ENCODE measurements at regions not wholly inside any gene's neighbourhood (a gene's known extent, or its start where the extent isn't known, plus 50 kb on each side); places are given as distances from the start of the nearest gene placed in this dataset.
"Not testable (repeated sequence)": the region's sequence is repeated elsewhere in the genome, so short reads cannot be mapped to it uniquely, and the experiment has no call there.

DNA sequence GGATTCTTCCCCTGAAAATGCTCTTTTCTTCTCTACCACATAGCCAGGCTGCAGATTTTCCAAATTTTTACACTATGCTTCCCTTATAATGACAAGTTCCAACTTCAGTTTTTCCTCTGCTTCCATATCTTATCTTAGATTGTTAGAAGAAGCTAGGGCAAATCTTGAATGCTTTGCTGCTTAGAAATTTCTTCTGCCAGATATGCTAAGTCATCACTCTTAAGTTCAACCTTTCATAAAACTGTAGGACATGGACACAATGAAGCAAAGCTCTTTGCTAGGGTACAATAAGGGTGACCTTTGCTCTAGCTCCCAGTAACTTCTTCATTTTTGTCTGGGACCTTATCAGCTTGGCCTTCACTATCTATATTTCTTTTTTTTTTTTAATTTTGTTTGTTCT lies 88.7 kb downstream of the NXNL2 start:
- no peak overlapping the region for H3K27ac ChIP-seq
- no peak for ATAC-seq
- no peaks in the 10 kb centered on the region for H3K9me3 ChIP-seq
- DNase-seq: no peak
- no peak overlapping the region for H3K4me3 ChIP-seq
- no peaks in the 10 kb centered on the region for H3K4me1 ChIP-seq
- H3K36me3 ChIP-seq (replicated peaks in 1 of 2; ENCODE audit: insufficient read depth in 1 of 2, low read depth in 2 of 2): no peaks in the 10 kb centered on the region
- H3K27me3 ChIP-seq: no peaks in the 10 kb centered on the region
- TF ChIP-seq, protein P1, sequence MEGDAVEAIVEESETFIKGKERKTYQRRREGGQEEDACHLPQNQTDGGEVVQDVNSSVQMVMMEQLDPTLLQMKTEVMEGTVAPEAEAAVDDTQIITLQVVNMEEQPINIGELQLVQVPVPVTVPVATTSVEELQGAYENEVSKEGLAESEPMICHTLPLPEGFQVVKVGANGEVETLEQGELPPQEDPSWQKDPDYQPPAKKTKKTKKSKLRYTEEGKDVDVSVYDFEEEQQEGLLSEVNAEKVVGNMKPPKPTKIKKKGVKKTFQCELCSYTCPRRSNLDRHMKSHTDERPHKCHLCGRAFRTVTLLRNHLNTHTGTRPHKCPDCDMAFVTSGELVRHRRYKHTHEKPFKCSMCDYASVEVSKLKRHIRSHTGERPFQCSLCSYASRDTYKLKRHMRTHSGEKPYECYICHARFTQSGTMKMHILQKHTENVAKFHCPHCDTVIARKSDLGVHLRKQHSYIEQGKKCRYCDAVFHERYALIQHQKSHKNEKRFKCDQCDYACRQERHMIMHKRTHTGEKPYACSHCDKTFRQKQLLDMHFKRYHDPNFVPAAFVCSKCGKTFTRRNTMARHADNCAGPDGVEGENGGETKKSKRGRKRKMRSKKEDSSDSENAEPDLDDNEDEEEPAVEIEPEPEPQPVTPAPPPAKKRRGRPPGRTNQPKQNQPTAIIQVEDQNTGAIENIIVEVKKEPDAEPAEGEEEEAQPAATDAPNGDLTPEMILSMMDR (IDR thresholded peaks at IDR 0.05): no peak
- no peak for TF ChIP-seq POLR2A (IDR thresholded peaks at IDR 0.05)
- intact Hi-C loops (cut with DNase I): no loop called here

DNA sequence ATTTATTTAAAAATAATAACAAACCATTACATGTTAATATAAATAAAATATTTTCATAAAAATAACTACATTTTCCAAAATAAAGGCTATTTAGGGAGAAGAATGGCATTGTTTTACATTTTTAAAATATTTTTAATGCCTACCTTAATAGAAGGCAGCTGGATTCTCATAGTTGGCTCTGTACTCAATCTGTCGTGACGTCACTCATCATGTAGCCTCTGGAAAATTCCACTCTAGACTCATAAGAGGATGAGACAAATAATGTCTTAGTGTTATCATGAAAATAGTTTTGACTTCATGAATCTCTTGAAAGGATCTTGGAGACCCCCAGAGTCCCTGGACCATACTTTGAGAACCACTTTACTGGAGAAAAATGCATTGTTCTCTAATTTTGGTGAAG lies 93.1 kb downstream of the NXNL2 start:
- ATAC-seq: no peak
- no peaks in the 10 kb centered on the region for H3K36me3 ChIP-seq (replicated peaks in 1 of 2; ENCODE audit: insufficient read depth in 1 of 2, low read depth in 2 of 2)
- H3K27ac ChIP-seq: no peak overlapping the region
- H3K4me3 ChIP-seq: no peak overlapping the region
- TF ChIP-seq, protein P1 (IDR thresholded peaks at IDR 0.05): no peak
- TF ChIP-seq POLR2A (IDR thresholded peaks at IDR 0.05): no peak
- 89 to 93% methylated on average over 2 of the region's 2 CpGs for WGBS, 2 donors
- H3K9me3 ChIP-seq: no peaks in the 10 kb centered on the region
- H3K4me1 ChIP-seq: no peaks in the 10 kb centered on the region
- intact Hi-C loops (cut with DNase I): no loop called here
- DNase-seq: no peak
- H3K27me3 ChIP-seq: no peaks in the 10 kb centered on the region

DNA sequence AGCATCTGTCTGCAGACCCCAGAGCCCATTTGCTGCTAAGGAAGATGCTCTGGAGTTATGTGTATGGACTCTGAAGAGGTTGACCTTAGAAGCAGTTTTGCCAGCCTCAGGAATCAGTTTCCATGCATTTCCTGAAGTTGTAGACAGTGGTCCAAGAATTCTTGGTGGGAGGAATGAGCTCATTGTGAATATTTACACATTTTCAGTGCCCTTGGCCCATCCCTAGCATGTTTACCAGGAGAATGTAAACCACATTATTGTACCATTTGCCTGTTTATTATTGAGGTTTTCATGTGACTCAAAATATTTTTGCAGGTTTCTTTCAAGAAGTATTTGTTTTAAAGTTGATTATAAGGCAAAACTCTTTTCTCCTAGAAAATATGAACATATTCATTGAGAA lies 93.8 kb downstream of the NXNL2 start:
- Histone ChIP-seq H3K27me3 (no peaks in the 10 kb centered on the region), H3K9me3 (no peaks in the 10 kb centered on the region), H3K27ac (no peak overlapping the region), H3K4me1 (no peaks in the 10 kb centered on the region), H3K4me3 (no peak overlapping the region), H3K36me3 (replicated peaks in 1 of 2; ENCODE audit: insufficient read depth in 1 of 2, low read depth in 2 of 2) (no peaks in the 10 kb centered on the region)
- TF ChIP-seq, protein P1 (IDR thresholded peaks at IDR 0.05): no peak
- TF ChIP-seq POLR2A (IDR thresholded peaks at IDR 0.05): no peak
- intact Hi-C loops (cut with DNase I): no loop called here
- ATAC-seq (no peak), DNase-seq (no peak)

DNA sequence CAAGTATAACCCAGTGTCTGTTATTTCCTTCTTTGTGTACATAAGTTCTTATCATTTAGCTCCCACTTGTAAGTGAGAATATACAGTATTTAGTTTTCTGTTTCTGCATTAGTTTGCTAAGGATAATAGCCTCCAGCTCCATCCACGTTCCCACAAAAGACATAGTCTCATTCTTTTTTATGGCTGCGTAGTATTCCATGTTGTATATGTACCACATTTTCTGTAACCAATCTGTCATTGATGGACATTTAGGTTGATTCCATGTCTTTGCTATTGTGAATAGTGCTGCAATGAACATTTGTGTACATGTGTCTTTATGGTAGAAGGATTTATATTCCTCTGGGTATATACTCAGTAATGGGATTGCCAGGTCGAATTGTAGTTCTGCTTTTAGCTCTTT lies 95.6 kb downstream of the NXNL2 start:
- 74 to 78% methylated on average over 3 of the region's 3 CpGs for WGBS, 2 donors
- H3K9me3 ChIP-seq; intact Hi-C loops (cut with DNase I); H3K4me3 ChIP-seq; ATAC-seq; H3K36me3 ChIP-seq (replicated peaks in 1 of 2; ENCODE audit: insufficient read depth in 1 of 2, low read depth in 2 of 2); H3K27ac ChIP-seq; DNase-seq; H3K4me1 ChIP-seq; H3K27me3 ChIP-seq: not testable (repeated sequence)

DNA sequence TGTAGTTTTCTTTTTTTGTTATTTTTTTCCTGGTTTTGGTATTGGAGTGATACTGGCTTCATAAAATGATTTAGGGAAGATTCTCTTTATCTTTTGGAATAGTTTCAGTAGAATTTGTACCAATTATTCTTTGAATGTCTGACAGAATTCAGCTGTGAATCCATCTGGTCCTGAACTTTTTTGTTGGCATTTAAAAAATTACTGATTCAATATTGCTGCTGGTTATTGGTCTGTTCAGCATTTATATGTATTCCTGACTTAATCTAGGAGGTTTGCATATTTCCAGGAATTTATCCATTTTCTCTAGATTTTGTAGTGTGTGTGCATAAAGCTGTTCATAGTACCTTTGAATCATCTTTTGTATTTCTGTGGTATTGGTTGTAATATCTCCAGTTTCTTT lies 100.2 kb downstream of the NXNL2 start:
- ATAC-seq (no peak), DNase-seq (no peak)
- intact Hi-C loops (cut with DNase I): no loop called here
- TF ChIP-seq, protein P1 (IDR thresholded peaks at IDR 0.05): no peak
- TF ChIP-seq POLR2A (IDR thresholded peaks at IDR 0.05): no peak
- H3K4me3 ChIP-seq: no peak overlapping the region
- H3K9me3 ChIP-seq: no peaks in the 10 kb centered on the region
- no peaks in the 10 kb centered on the region for H3K36me3 ChIP-seq (replicated peaks in 1 of 2; ENCODE audit: insufficient read depth in 1 of 2, low read depth in 2 of 2)
- H3K27me3 ChIP-seq: no peaks in the 10 kb centered on the region
- no peaks in the 10 kb centered on the region for H3K4me1 ChIP-seq
- H3K27ac ChIP-seq: no peak overlapping the region

Data from body of pancreas (tissue), 4 donors.